RWPE2 (cell line): ENCODE measurements at regions not wholly inside any gene's neighbourhood (a gene's known extent, or its start where the extent isn't known, plus 50 kb on each side); places are given as distances from the start of the nearest gene placed in this dataset.

Experiments
- ATAC-seq: fragments of 200-7000 bp; cut with Tn5 transposase; 3 replicates; pipeline ENCODE4 v1.9.1; 2021; ENCODE audit warnings: low read depth
- DNase-seq: peaks from one replicate; pipeline ENCODE4 v3.0.0-alpha.2; 2020; ENCODE audit warnings: low spot score
- H3K27ac ChIP-seq: fragments of 450-650 bp; 2 replicates; pipeline ENCODE4 v1.5.1; 2017; ENCODE audit warnings: mild to moderate bottlenecking; ENCODE audit not compliant: poor library complexity, severe bottlenecking
- H3K27me3 ChIP-seq: fragments of 250-450 bp; sonication (Bioruptor Pico); 2 replicates; pipeline ENCODE4 v1.5.1; 2021; ENCODE audit warnings: mild to moderate bottlenecking, moderate library complexity; ENCODE audit not compliant: insufficient read depth, poor library complexity, severe bottlenecking
- H3K36me3 ChIP-seq: fragments of 250-450 bp; sonication (Bioruptor Pico); 2 replicates; pipeline ENCODE4 v1.5.1; 2020; ENCODE audit warnings: low read depth, mild to moderate bottlenecking, moderate library complexity
- H3K4me1 ChIP-seq: fragments of 250-450 bp; sonication (Bioruptor Pico); 2 replicates; pipeline ENCODE4 v1.5.1; 2021; ENCODE audit warnings: mild to moderate bottlenecking, moderate library complexity; ENCODE audit not compliant: insufficient read depth, poor library complexity, severe bottlenecking
- H3K4me3 ChIP-seq: fragments of 250-450 bp; sonication (Bioruptor Pico); 2 replicates; pipeline ENCODE4 v1.5.1; 2021; ENCODE audit warnings: mild to moderate bottlenecking, moderate library complexity; ENCODE audit not compliant: severe bottlenecking
- H3K9me3 ChIP-seq: fragments of 250-450 bp; sonication (Bioruptor Pico); 2 replicates; pipeline ENCODE4 v1.5.1; 2021; ENCODE audit warnings: mild to moderate bottlenecking, moderate library complexity; ENCODE audit not compliant: severe bottlenecking
- CTCF ChIP-seq: fragments of 450-650 bp; IDR thresholded peaks from one replicate; pipeline ENCODE4 v1.5.1; 2017; ENCODE audit warnings: mild to moderate bottlenecking, moderate library complexity; ENCODE audit not compliant: poor library complexity, severe bottlenecking

DNA sequence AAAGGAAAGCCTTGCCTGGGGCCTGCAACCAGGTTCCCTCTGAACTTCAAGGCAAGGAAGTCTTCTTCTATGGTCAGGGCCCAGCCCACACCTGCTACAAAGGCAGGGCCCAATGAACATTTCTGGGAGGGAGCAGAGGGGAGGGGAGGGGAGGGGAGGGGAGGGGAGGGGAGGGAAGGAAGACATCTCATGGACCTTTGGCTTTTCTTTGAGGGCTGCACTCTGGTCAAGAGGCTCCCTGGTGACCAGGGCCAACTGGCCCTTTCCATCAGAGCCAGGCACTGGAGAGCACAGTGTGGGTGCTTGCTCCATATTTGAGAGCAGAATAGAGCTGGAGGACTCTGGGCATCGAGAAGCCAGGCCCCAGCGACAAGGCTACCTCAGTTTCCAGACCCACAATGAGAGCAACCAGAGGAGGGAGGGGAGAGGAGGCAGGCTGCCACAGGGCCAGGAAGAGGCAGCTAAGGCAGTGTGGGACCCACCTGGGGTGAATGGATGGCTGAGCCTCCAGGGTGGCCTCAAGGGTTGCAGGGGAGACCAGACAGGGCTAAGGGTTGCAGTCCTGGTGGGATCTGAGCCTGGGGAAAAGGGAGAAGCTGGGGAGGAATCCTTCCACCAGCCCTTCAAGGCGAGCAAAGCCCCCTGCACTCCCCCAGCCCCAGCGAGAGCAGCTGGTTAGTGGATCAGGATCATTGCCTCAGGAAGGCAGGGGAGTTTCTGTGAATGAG is 84.8 kb downstream of the MRPL14 start:
- TF ChIP-seq CTCF = no peak
- no peaks in the 10 kb centered on the region for H3K9me3 ChIP-seq
- no peak for DNase-seq
- no peaks in the 10 kb centered on the region for H3K27me3 ChIP-seq
- peak overlapping the region; percentile 99 for H3K27ac ChIP-seq
- peaks cover 43% of the 10 kb centered on the region for H3K4me1 ChIP-seq
- no peak for ATAC-seq
- no peaks in the 10 kb centered on the region for H3K36me3 ChIP-seq
- H3K4me3 ChIP-seq = no peak overlapping the region

DNA sequence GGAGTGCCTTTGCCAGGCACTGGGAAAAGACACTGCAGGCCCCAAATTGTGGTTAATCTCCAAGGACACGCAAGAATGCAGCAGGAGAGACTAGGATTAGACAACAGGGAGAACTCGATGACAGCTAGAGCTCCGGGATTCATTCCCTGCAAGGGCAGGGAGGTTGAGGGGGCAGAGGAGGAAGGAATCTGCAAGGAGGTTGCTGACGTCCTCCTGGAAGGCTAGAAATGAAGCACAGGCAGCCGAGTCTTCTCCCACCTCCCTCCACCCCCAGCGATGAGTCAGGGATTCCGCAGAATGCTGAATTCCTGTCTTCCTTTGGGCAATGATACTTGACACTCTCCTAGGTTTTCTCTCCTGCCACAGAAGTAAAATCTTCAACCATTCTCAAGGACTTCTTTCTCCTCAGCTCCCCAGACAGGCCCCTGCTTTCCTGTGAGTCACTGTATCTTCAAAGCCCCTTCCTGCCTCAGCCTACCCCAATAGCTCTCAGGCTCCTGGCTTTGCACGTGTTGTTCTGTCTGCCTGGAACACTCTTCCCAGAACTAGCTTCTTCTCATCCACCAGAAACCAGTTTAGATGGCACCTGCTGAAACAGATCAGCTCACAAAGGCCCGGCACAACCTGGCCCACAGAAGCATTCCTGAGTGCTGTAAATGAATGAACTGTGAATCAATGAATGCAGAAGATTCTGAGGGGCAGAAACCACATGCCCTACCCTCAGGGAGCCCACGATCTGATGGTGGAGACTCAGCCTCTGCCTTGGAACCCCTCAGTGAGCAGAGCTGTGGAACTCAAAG is 85.6 kb downstream of the MRPL14 start:
- TF ChIP-seq CTCF = no peak
- no peak overlapping the region for H3K4me3 ChIP-seq
- no peaks in the 10 kb centered on the region for H3K9me3 ChIP-seq
- ATAC-seq (peak; percentile 82), DNase-seq (peak; percentile 92)
- H3K27ac ChIP-seq = peak overlapping the region; percentile 99
- no peaks in the 10 kb centered on the region for H3K36me3 ChIP-seq
- no peaks in the 10 kb centered on the region for H3K27me3 ChIP-seq
- H3K4me1 ChIP-seq = peaks cover 41% of the 10 kb centered on the region

GRCh38 chr6:44040786-44041185 is 86.5 kb downstream of the MRPL14 start:
- TF ChIP-seq CTCF = no peak
- DNase-seq = no peak
- ATAC-seq = no peak
- no peaks in the 10 kb centered on the region for H3K36me3 ChIP-seq
- peak overlapping the region; percentile 99 for H3K27ac ChIP-seq
- peaks cover 50% of the 10 kb centered on the region for H3K4me1 ChIP-seq
- H3K9me3 ChIP-seq = no peaks in the 10 kb centered on the region
- no peak overlapping the region for H3K4me3 ChIP-seq
- no peaks in the 10 kb centered on the region for H3K27me3 ChIP-seq

DNA sequence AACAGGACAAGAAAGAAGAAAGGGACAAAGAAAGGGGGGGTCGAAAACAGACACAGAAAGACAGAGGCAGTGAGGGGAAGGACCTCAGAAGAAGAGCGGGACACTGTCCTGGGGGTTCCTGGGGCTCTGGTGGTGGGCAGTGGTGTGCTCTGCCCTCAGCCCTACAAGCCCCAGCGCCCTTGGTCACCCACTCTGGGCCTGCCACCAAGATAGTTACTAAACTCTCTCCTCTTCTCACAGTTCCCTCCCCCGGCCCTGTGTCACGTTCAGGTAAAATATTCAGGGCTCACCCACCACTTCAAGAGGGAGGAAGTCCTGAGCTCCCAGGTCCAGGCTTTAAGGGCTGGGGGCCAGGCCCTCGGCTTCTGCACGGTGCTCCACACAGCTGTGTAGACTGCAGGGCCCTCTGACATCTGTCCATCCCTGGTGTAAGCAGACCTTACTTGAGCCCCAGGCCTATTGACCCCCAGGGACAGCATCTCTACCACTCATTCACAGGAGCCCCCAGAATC is 87.4 kb downstream of the MRPL14 start:
- DNase-seq (no peak), ATAC-seq (no peak)
- no peaks in the 10 kb centered on the region for H3K36me3 ChIP-seq
- H3K27me3 ChIP-seq = no peaks in the 10 kb centered on the region
- no peaks in the 10 kb centered on the region for H3K9me3 ChIP-seq
- TF ChIP-seq CTCF = no peak
- peaks cover 59% of the 10 kb centered on the region for H3K4me1 ChIP-seq
- peak overlapping the region; percentile 99 for H3K27ac ChIP-seq
- H3K4me3 ChIP-seq = no peak overlapping the region
